DMS153 treated with DMSO at 0.1 percent for 48 hours (cell line): ENCODE measurements at regions not wholly inside any gene's neighbourhood (a gene's known extent, or its start where the extent isn't known, plus 50 kb on each side); places are given as distances from the start of the nearest gene placed in this dataset.

Experiments used
- DNase-seq: peaks from one replicate; lab custom pipeline; 2025; ENCODE audit not compliant: unreplicated experiment; lab: John Stamatoyannopoulos, UW

- DNase-seq = no peak
These were observed 82.7 kb upstream of the MBNL1 start for GRCh38 chr3:152185891-152186630.

- DNase-seq = no peak
These were observed 78.0 kb upstream of the MBNL1 start for GRCh38 chr3:152190636-152191183.

- no peak for DNase-seq
These were observed 76.7 kb upstream of the MBNL1 start for GRCh38 chr3:152192050-152192449.

GRCh38 chr3:152192936-152193672 is 75.6 kb upstream of the MBNL1 start:
- no peak for DNase-seq

GRCh38 chr3:152193673-152194267 is 75.0 kb upstream of the MBNL1 start:
- DNase-seq = no peak

GRCh38 chr3:152195206-152195605 is 73.5 kb upstream of the MBNL1 start:
- DNase-seq = no peak

GRCh38 chr3:152196782-152197181 is 71.9 kb upstream of the MBNL1 start:
- no peak for DNase-seq

GRCh38 chr3:152197451-152197850 is 71.3 kb upstream of the MBNL1 start:
- no peak for DNase-seq

GRCh38 chr3:152197937-152198336 is 70.8 kb upstream of the MBNL1 start:
- DNase-seq = no peak

GRCh38 chr3:152198665-152199064 is 70.1 kb upstream of the MBNL1 start:
- no peak for DNase-seq

- DNase-seq = no peak
These were observed 69.5 kb upstream of the MBNL1 start for GRCh38 chr3:152199102-152199840.

GRCh38 chr3:152200476-152201420 is 68.0 kb upstream of the MBNL1 start:
- DNase-seq = no peak

GRCh38 chr3:152202976-152203626 is 65.6 kb upstream of the MBNL1 start:
- no peak for DNase-seq

GRCh38 chr3:152203652-152204051 is 65.1 kb upstream of the MBNL1 start:
- DNase-seq = no peak

GRCh38 chr3:152204218-152204617 is 64.5 kb upstream of the MBNL1 start:
- DNase-seq = no peak

- DNase-seq = no peak
These were observed 63.6 kb upstream of the MBNL1 start for GRCh38 chr3:152205097-152205593.

GRCh38 chr3:152206243-152206760 is 62.4 kb upstream of the MBNL1 start:
- no peak for DNase-seq

GRCh38 chr3:152208439-152208838 is 60.3 kb upstream of the MBNL1 start:
- DNase-seq = no peak

- no peak for DNase-seq
These were observed 59.7 kb upstream of the MBNL1 start for GRCh38 chr3:152209060-152209459.
